ENCODE measurements at regions not wholly inside any gene's neighbourhood (a gene's known extent, or its start where the extent isn't known, plus 50 kb on each side); places are given as distances from the start of the nearest gene placed in this dataset.

DNA sequence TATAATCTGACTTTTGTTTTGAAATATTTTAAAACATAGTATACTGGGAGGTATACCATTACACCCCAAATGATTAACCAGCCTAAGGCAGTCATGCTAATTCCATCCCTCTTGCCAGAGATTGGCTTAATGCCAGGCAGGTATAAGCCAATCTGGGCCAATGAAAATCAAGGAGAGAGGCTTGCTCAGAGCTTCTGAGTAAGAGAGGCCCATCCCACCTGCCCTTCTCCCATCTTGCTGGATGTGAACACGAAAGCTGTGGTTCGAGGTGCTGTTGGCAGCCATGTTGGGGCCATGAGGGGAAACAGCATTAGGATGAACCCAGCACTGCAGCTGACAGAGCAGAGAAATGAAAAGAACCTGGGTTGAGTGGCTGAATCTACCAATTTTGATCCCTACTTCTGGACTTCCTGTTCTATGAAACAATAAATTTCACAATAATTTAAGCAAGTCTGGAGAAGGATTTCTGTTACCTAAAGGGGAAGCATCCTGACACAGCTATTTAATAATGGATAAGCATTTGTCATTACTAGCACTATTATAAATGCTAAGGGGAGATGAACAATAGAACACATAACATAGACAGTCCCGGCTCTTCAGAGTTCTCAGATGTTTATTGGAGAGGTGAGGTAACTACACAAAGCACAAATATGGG lies 152.3 kb downstream of the CDC5L start:
- Histone ChIP-seq H3K9me3 (ENCODE audit: control insufficient read depth in 1 of 2, low read length in 2 of 2) (no peaks in the 10 kb centered on the region), H3K27ac (ENCODE audit: low read depth, low read length) (no peak overlapping the region), H3K36me3 (ENCODE audit: insufficient read depth, low read length) (no peaks in the 10 kb centered on the region), H3K4me1 (ENCODE audit: insufficient read depth, low read length) (no peaks in the 10 kb centered on the region), H3K27me3 (ENCODE audit: insufficient read depth, low read length) (no peaks in the 10 kb centered on the region), H3K4me3 (ENCODE audit: low read length in 2 of 2) (no peak overlapping the region)
- Mint-ChIP-seq H3K27me3 (peaks cover 0 to 6% of the 10 kb centered on the region in 2 donors), H3K27ac (no peak overlapping the region), H3K9me3 (no peaks in the 10 kb centered on the region), H3K4me3 (no peak overlapping the region), H3K36me3 (no peaks in the 10 kb centered on the region), H3K4me1 (no peaks in the 10 kb centered on the region)
- ChIA-PET CTCF (ENCODE audit: partially characterized antibody) (no interaction called here), POLR2A (ENCODE audit: partially characterized antibody) (interaction anchor here (0.7 kb wide), 1 partner anchor 1462 kb away, joined by 3 read pairs; no protein-coding TSS in a partner anchor)
- intact Hi-C loops (cut with micrococcal nuclease): no loop called here
- no peak for DNase-seq

GRCh38 chr6:44540881-44541280 lies 153.4 kb downstream of the CDC5L start:
- CTCF ChIA-PET (ENCODE audit: partially characterized antibody): no interaction called here
- Histone ChIP-seq H3K4me3 (ENCODE audit: low read length in 2 of 2) (no peak overlapping the region), H3K27me3 (ENCODE audit: insufficient read depth, low read length) (no peaks in the 10 kb centered on the region), H3K27ac (ENCODE audit: low read depth, low read length) (no peak overlapping the region), H3K36me3 (ENCODE audit: insufficient read depth, low read length) (no peaks in the 10 kb centered on the region), H3K4me1 (ENCODE audit: insufficient read depth, low read length) (no peaks in the 10 kb centered on the region), H3K9me3 (ENCODE audit: control insufficient read depth in 1 of 2, low read length in 2 of 2) (no peaks in the 10 kb centered on the region)
- H3K9me3 Mint-ChIP-seq: no peaks in the 10 kb centered on the region
- no peak for DNase-seq
- no peaks in the 10 kb centered on the region for H3K36me3 Mint-ChIP-seq
- peaks cover 0 to 6% of the 10 kb centered on the region in 2 donors for H3K27me3 Mint-ChIP-seq
- no peaks in the 10 kb centered on the region for H3K4me1 Mint-ChIP-seq
- intact Hi-C loops (cut with micrococcal nuclease): no loop called here
- POLR2A ChIA-PET (ENCODE audit: partially characterized antibody): interaction anchor here (0.7 kb wide), 1 partner anchor 1461 kb away, joined by 3 read pairs; no protein-coding TSS in a partner anchor
- no peak overlapping the region for H3K4me3 Mint-ChIP-seq
- no peak overlapping the region for H3K27ac Mint-ChIP-seq

GRCh38 chr6:44542401-44543116 lies 155.1 kb downstream of the CDC5L start:
- ChIA-PET POLR2A (ENCODE audit: partially characterized antibody) (no interaction called here), CTCF (ENCODE audit: partially characterized antibody) (no interaction called here)
- no peaks in the 10 kb centered on the region for H3K36me3 ChIP-seq (ENCODE audit: insufficient read depth, low read length)
- Mint-ChIP-seq H3K4me3 (no peak overlapping the region), H3K36me3 (no peaks in the 10 kb centered on the region), H3K4me1 (no peaks in the 10 kb centered on the region), H3K27ac (no peak overlapping the region), H3K9me3 (no peaks in the 10 kb centered on the region), H3K27me3 (peaks cover 0 to 6% of the 10 kb centered on the region in 2 donors)
- H3K4me3 ChIP-seq (ENCODE audit: low read length in 2 of 2): no peak overlapping the region
- H3K9me3 ChIP-seq (ENCODE audit: control insufficient read depth in 1 of 2, low read length in 2 of 2): no peaks in the 10 kb centered on the region
- DNase-seq: no peak
- intact Hi-C loops (cut with micrococcal nuclease): no loop called here
- H3K27ac ChIP-seq (ENCODE audit: low read depth, low read length): no peak overlapping the region
- no peaks in the 10 kb centered on the region for H3K4me1 ChIP-seq (ENCODE audit: insufficient read depth, low read length)
- no peaks in the 10 kb centered on the region for H3K27me3 ChIP-seq (ENCODE audit: insufficient read depth, low read length)

DNA sequence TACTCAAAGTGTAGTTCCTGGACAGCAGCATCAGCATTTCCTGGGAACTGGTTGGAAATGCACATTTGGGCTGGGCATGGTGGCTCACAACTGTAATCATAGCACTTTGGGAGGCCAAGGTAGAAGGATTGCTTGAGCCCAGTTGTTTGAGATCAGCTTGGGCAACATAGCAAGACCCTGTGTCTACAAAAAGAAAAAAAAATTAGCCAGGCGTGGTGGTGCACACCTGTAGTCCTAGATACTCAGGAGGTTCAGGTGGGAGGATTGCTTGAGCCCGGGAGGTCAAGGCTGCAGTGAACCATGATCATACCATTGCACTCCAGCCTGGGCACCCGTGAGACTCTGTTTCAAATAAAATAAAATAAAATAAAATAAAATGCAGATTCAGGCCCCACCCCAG lies 156.2 kb downstream of the CDC5L start:
- intact Hi-C loops (cut with micrococcal nuclease): no loop called here
- H3K27ac Mint-ChIP-seq: no peak overlapping the region
- ChIA-PET POLR2A (ENCODE audit: partially characterized antibody) (no interaction called here), CTCF (ENCODE audit: partially characterized antibody) (no interaction called here)
- Histone ChIP-seq H3K4me3 (ENCODE audit: low read length in 2 of 2) (no peak overlapping the region), H3K27me3 (ENCODE audit: insufficient read depth, low read length) (no peaks in the 10 kb centered on the region), H3K4me1 (ENCODE audit: insufficient read depth, low read length) (no peaks in the 10 kb centered on the region), H3K27ac (ENCODE audit: low read depth, low read length) (no peak overlapping the region), H3K9me3 (ENCODE audit: control insufficient read depth in 1 of 2, low read length in 2 of 2) (no peaks in the 10 kb centered on the region), H3K36me3 (ENCODE audit: insufficient read depth, low read length) (no peaks in the 10 kb centered on the region)
- H3K4me3 Mint-ChIP-seq: no peak overlapping the region
- H3K27me3 Mint-ChIP-seq: peaks cover 0 to 4% of the 10 kb centered on the region in 2 donors
- no peaks in the 10 kb centered on the region for H3K36me3 Mint-ChIP-seq
- no peaks in the 10 kb centered on the region for H3K4me1 Mint-ChIP-seq
- no peak for DNase-seq
- no peaks in the 10 kb centered on the region for H3K9me3 Mint-ChIP-seq

DNA sequence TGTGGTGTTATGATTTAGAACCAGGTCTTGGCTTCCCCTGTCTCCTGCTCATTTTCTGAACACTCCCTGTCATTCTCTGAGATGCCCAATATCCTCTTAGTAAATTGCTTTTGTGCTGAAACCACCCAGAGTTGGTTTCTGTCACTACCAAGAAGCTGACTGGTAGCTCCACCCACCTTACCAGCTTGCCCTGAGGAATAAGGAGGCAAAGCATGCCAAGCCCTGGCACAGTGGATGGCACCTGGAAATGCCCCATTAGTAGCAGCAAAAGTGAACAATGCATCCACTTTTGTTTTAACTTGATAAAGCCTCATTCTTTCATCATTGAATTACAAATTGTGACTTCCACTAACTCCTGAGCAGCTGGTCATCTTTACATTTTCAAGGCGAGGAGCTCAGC lies 157.7 kb downstream of the CDC5L start:
- no peak overlapping the region for H3K4me3 Mint-ChIP-seq
- no peak overlapping the region for H3K27ac ChIP-seq (ENCODE audit: low read depth, low read length)
- no peaks in the 10 kb centered on the region for H3K36me3 ChIP-seq (ENCODE audit: insufficient read depth, low read length)
- ChIA-PET POLR2A (ENCODE audit: partially characterized antibody) (no interaction called here), CTCF (ENCODE audit: partially characterized antibody) (no interaction called here)
- H3K4me1 ChIP-seq (ENCODE audit: insufficient read depth, low read length): no peaks in the 10 kb centered on the region
- no peak overlapping the region for H3K4me3 ChIP-seq (ENCODE audit: low read length in 2 of 2)
- peaks cover 0 to 2% (median 0%) of the 10 kb centered on the region in 8 donors for H3K9me3 Mint-ChIP-seq
- H3K36me3 Mint-ChIP-seq: no peaks in the 10 kb centered on the region
- H3K4me1 Mint-ChIP-seq: no peaks in the 10 kb centered on the region
- H3K27me3 ChIP-seq (ENCODE audit: insufficient read depth, low read length): no peaks in the 10 kb centered on the region
- DNase-seq: no peak
- H3K27ac Mint-ChIP-seq: no peak overlapping the region
- H3K27me3 Mint-ChIP-seq: peaks cover 0 to 4% of the 10 kb centered on the region in 2 donors
- intact Hi-C loops (cut with micrococcal nuclease): no loop called here
- no peaks in the 10 kb centered on the region for H3K9me3 ChIP-seq (ENCODE audit: control insufficient read depth in 1 of 2, low read length in 2 of 2)

DNA sequence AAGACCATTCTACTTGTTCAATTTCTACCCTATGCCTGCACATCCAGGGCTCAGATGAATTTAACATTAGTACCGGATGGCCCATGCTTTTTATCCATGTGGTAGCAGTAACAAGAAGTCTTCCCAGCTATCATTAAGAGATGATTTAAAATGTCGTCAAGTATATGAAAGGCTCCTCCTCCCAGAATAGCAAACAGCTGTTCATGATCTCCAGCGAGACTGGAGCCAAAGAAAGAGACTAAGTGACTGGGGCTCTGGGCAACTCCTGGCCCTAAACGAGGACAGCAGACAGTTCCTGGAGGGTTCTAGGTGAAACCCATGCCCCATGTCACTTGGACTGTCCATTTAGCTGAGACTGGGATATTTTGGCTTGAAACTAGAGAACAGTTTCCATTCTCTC lies 160.8 kb downstream of the CDC5L start:
- no peaks in the 10 kb centered on the region for H3K27me3 ChIP-seq (ENCODE audit: insufficient read depth, low read length)
- H3K36me3 Mint-ChIP-seq: no peaks in the 10 kb centered on the region
- DNase-seq: no peak
- CTCF ChIA-PET (ENCODE audit: partially characterized antibody): no interaction called here
- H3K4me3 ChIP-seq (ENCODE audit: low read length in 2 of 2): no peak overlapping the region
- peaks cover 0 to 3% of the 10 kb centered on the region in 2 donors for H3K27me3 Mint-ChIP-seq
- no peaks in the 10 kb centered on the region for H3K36me3 ChIP-seq (ENCODE audit: insufficient read depth, low read length)
- intact Hi-C loops (cut with micrococcal nuclease): no loop called here
- POLR2A ChIA-PET (ENCODE audit: partially characterized antibody): no interaction called here
- no peak overlapping the region for H3K4me3 Mint-ChIP-seq
- no peaks in the 10 kb centered on the region for H3K4me1 ChIP-seq (ENCODE audit: insufficient read depth, low read length)
- H3K4me1 Mint-ChIP-seq: no peaks in the 10 kb centered on the region
- peaks cover 0 to 2% (median 0%) of the 10 kb centered on the region in 8 donors for H3K9me3 Mint-ChIP-seq
- no peaks in the 10 kb centered on the region for H3K9me3 ChIP-seq (ENCODE audit: control insufficient read depth in 1 of 2, low read length in 2 of 2)
- no peak overlapping the region for H3K27ac ChIP-seq (ENCODE audit: low read depth, low read length)
- no peak overlapping the region for H3K27ac Mint-ChIP-seq

DNA sequence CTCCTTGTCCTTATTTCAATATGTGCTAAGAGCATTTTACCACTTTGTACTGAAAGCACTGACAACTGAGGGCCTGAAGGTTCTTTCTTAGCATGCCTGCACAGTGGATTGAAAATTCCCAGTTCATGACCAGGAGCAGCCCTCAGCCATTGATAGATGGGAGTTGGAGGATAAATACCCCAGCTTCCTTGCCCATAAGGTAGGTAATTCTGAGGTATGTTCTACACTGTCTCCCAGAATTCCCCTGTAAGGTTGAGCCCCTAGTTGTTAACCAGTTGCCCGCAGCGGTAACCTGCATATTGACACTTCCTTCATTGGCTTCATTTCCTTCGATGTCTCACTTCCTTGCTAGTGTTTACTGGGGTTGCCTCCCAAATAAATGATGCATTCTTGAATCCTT lies 162.0 kb downstream of the CDC5L start:
- no peaks in the 10 kb centered on the region for H3K36me3 Mint-ChIP-seq

More for the DNA sequence above, 162.0 kb downstream of the CDC5L start:
- Mint-ChIP-seq H3K9me3 (peaks cover 0 to 2% (median 0%) of the 10 kb centered on the region in 8 donors), H3K4me3 (no peak overlapping the region), H3K27ac (no peak overlapping the region), H3K4me1 (no peaks in the 10 kb centered on the region), H3K27me3 (peaks cover 0 to 3% of the 10 kb centered on the region in 2 donors)
- no peak overlapping the region for H3K27ac ChIP-seq (ENCODE audit: low read depth, low read length)
- H3K27me3 ChIP-seq (ENCODE audit: insufficient read depth, low read length): no peaks in the 10 kb centered on the region
- no peak overlapping the region for H3K4me3 ChIP-seq (ENCODE audit: low read length in 2 of 2)
- H3K36me3 ChIP-seq (ENCODE audit: insufficient read depth, low read length): no peaks in the 10 kb centered on the region
- POLR2A ChIA-PET (ENCODE audit: partially characterized antibody): no interaction called here
- DNase-seq: no peak
- intact Hi-C loops (cut with micrococcal nuclease): no loop called here
- CTCF ChIA-PET (ENCODE audit: partially characterized antibody): no interaction called here
- no peaks in the 10 kb centered on the region for H3K9me3 ChIP-seq (ENCODE audit: control insufficient read depth in 1 of 2, low read length in 2 of 2)
- H3K4me1 ChIP-seq (ENCODE audit: insufficient read depth, low read length): no peaks in the 10 kb centered on the region
